ENCODE measurements at regions not wholly inside any gene's neighbourhood (a gene's known extent, or its start where the extent isn't known, plus 50 kb on each side); places are given as distances from the start of the nearest gene placed in this dataset.

DNA sequence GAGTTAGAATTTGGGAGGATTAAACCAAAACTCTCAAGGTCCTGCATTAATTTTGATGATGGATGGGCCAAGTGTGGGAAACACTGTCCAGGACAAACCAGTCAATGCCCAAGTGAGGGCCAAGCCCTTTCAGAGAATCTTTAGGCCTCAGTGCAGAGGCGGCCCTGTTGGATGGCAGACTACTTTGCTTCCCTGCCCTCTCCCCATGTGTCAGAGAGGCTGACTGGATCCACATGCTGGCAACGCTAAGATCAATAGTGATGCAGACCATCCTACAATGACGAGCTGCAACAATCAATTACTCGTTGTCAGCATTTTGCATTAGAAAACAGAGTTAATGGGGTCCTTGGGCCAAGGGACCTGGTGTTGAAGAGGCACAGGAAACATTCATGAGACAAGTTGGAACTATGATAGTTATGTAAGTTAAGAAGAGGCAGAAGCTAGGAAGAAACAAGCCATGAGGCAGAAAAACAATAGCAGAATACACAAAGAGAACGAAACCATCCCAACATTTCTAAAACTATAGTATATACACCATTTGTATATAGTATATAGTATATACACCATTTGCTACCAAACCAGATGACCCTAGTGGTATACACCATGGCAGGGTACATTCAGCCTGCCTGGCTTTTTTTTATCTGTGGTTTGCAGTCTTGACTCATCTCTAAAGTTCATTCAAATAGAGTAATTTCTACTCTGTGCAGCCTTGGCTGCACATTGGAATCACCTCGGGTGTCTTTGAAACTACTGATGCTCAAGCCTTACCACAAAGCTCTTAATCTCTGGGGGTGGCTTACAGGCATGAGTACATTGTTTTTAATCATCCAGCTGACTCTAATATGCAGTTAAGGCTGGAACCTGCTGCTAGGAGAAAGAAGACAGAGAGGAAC is 147.7 kb upstream of the GYPA start:
- TF ChIP-seq YY1 (IDR thresholded peaks at IDR 0.05; ENCODE audit: low read depth) (no peak), CREB1 (IDR thresholded peaks at IDR 0.05; ENCODE audit: low read depth) (no peak), TAF1 (IDR thresholded peaks at IDR 0.05; ENCODE audit: low read depth) (no peak), TEAD4 (IDR thresholded peaks at IDR 0.05) (peak; percentile 43), EP300 (IDR thresholded peaks at IDR 0.05; ENCODE audit: borderline replicate concordance) (peak; percentile 41; the same call in 1 of the 2 replicates), EGR1 (IDR thresholded peaks at IDR 0.05) (no peak), ZBTB7A (IDR thresholded peaks at IDR 0.05; ENCODE audit: low read depth) (no peak), CEBPB (IDR thresholded peaks at IDR 0.05) (no peak), TCF12 (IDR thresholded peaks at IDR 0.05; ENCODE audit: low read depth) (peak; percentile 39; the same call in 1 of the 2 replicates), NFIC (IDR thresholded peaks at IDR 0.05) (peak; percentile 26; the same call in 1 of the 2 replicates), RAD21 (IDR thresholded peaks at IDR 0.05; ENCODE audit: low read depth) (no peak), FOXM1 (IDR thresholded peaks at IDR 0.05; ENCODE audit: borderline replicate concordance, low read depth) (no peak)
- TF ChIP-seq, protein P1, sequence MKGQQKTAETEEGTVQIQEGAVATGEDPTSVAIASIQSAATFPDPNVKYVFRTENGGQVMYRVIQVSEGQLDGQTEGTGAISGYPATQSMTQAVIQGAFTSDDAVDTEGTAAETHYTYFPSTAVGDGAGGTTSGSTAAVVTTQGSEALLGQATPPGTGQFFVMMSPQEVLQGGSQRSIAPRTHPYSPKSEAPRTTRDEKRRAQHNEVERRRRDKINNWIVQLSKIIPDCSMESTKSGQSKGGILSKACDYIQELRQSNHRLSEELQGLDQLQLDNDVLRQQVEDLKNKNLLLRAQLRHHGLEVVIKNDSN (IDR thresholded peaks at IDR 0.05): no peak
- TF ChIP-seq, protein P2, sequence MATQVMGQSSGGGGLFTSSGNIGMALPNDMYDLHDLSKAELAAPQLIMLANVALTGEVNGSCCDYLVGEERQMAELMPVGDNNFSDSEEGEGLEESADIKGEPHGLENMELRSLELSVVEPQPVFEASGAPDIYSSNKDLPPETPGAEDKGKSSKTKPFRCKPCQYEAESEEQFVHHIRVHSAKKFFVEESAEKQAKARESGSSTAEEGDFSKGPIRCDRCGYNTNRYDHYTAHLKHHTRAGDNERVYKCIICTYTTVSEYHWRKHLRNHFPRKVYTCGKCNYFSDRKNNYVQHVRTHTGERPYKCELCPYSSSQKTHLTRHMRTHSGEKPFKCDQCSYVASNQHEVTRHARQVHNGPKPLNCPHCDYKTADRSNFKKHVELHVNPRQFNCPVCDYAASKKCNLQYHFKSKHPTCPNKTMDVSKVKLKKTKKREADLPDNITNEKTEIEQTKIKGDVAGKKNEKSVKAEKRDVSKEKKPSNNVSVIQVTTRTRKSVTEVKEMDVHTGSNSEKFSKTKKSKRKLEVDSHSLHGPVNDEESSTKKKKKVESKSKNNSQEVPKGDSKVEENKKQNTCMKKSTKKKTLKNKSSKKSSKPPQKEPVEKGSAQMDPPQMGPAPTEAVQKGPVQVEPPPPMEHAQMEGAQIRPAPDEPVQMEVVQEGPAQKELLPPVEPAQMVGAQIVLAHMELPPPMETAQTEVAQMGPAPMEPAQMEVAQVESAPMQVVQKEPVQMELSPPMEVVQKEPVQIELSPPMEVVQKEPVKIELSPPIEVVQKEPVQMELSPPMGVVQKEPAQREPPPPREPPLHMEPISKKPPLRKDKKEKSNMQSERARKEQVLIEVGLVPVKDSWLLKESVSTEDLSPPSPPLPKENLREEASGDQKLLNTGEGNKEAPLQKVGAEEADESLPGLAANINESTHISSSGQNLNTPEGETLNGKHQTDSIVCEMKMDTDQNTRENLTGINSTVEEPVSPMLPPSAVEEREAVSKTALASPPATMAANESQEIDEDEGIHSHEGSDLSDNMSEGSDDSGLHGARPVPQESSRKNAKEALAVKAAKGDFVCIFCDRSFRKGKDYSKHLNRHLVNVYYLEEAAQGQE (IDR thresholded peaks at IDR 0.05; ENCODE audit: low read depth): no peak
- TF ChIP-seq, protein P3, sequence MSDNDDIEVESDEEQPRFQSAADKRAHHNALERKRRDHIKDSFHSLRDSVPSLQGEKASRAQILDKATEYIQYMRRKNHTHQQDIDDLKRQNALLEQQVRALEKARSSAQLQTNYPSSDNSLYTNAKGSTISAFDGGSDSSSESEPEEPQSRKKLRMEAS (IDR thresholded peaks at IDR 0.05): no peak

DNA sequence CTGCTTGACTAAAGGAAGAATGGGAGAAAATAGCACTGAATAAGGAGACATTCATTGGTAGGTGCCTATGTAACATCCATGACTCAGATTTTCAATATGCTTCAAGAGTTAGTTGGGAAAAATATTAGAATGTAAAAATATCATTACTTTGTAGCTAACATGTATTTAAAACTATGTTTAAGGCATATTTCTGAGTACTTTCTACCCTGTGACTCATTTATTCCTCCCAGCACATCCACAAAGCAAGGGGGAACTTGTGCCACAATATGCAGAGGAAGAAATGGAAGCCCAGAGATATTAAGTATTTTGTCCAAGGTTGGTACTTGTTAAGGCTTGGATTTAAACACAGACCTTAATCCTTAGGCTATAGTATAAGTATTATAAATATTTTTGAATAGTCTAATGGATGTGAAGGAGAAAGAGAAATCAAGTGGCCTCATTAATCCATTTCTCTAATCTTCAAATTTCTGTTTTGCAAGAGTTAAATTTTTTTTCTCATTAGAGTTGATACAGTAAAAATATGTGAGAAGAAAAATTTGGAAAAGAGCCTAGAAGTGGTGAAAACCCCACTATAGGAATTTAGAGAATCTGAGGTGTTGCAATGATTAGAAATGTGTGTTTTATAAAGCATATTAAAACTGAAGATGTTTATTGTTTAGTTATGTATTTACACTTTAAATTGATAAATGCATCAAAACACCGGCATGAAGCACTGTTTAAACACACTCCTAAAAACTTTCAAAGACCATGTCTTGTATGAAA is 149.3 kb upstream of the GYPA start:
- TF ChIP-seq, protein P1 (IDR thresholded peaks at IDR 0.05): no peak
- no peak for TF ChIP-seq EP300 (IDR thresholded peaks at IDR 0.05; ENCODE audit: borderline replicate concordance)
- TF ChIP-seq RAD21 (IDR thresholded peaks at IDR 0.05; ENCODE audit: low read depth): no peak
- TF ChIP-seq CEBPB (IDR thresholded peaks at IDR 0.05): peak; percentile 52; the same call in 1 of the 2 replicates
- TF ChIP-seq, protein P2 (IDR thresholded peaks at IDR 0.05; ENCODE audit: low read depth): no peak
- TF ChIP-seq NFIC (IDR thresholded peaks at IDR 0.05): no peak
- TF ChIP-seq TEAD4 (IDR thresholded peaks at IDR 0.05): no peak

DNA sequence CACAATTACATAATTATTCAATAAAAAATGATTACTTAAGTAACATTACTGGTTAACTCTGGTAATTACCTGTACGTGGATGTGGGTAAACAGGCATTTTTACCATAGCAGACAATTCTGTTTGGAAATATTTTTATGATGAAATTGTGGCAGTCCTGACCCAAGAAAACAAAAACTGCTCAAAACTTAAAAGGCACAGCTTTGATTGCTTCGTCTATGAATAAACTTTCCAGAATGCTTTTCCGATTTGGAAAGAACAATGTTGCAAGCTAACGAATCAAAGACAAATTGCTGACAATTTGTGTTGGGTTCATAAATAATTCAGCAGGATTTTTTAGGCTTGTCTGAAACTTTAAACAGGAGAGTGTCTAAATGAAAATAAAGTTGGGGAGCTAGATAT is 150.6 kb upstream of the GYPA start:
- TF ChIP-seq TEAD4 (IDR thresholded peaks at IDR 0.05) (no peak), YY1 (IDR thresholded peaks at IDR 0.05; ENCODE audit: low read depth) (no peak), RAD21 (IDR thresholded peaks at IDR 0.05; ENCODE audit: low read depth) (no peak), CEBPB (IDR thresholded peaks at IDR 0.05) (no peak), TCF12 (IDR thresholded peaks at IDR 0.05; ENCODE audit: low read depth) (no peak), CREB1 (IDR thresholded peaks at IDR 0.05; ENCODE audit: low read depth) (no peak), EP300 (IDR thresholded peaks at IDR 0.05; ENCODE audit: borderline replicate concordance) (no peak), ZBTB7A (IDR thresholded peaks at IDR 0.05; ENCODE audit: low read depth) (no peak), EGR1 (IDR thresholded peaks at IDR 0.05) (no peak), FOXM1 (IDR thresholded peaks at IDR 0.05; ENCODE audit: borderline replicate concordance, low read depth) (no peak), TAF1 (IDR thresholded peaks at IDR 0.05; ENCODE audit: low read depth) (no peak), NFIC (IDR thresholded peaks at IDR 0.05) (no peak)
- TF ChIP-seq, protein P3 (IDR thresholded peaks at IDR 0.05): no peak
- TF ChIP-seq, protein P2 (IDR thresholded peaks at IDR 0.05; ENCODE audit: low read depth): no peak
- TF ChIP-seq, protein P1 (IDR thresholded peaks at IDR 0.05): no peak
